ENCODE measurements at regions not wholly inside any gene's neighbourhood (a gene's known extent, or its start where the extent isn't known, plus 50 kb on each side); places are given as distances from the start of the nearest gene placed in this dataset.

- DNase-seq = no peak
- Histone ChIP-seq H3K36me3 (no peaks in the 10 kb centered on the region), H3K4me1 (peaks cover 0 to 13% (median 0%) of the 10 kb centered on the region in 4 donors), H3K9me3 (no peaks in the 10 kb centered on the region), H3K27me3 (no peaks in the 10 kb centered on the region), H3K4me3 (no peak overlapping the region), H3K27ac (no peak overlapping the region)
- intact Hi-C loops (cut with DNase I; ENCODE audit: low total_unique reads) = no loop called here
- WGBS, 5 donors = 86 to 100% (median 88%) methylated on average over 1 of the region's 1 CpG
- TF ChIP-seq POLR2AphosphoS5 (IDR thresholded peaks at IDR 0.05) (no peak), POLR2A (IDR thresholded peaks at IDR 0.05) (no peak), CTCF (IDR thresholded peaks at IDR 0.05) (no peak), EP300 (IDR thresholded peaks at IDR 0.05) (no peak)
Measured at GRCh38 chrX:13389501-13389900, 69.6 kb upstream of the ATXN3L start.

GRCh38 chrX:13387666-13388494 lies 68.0 kb upstream of the ATXN3L start:
- Histone ChIP-seq H3K9me3 (no peaks in the 10 kb centered on the region), H3K27me3 (no peaks in the 10 kb centered on the region), H3K4me3 (no peak overlapping the region), H3K4me1 (peaks cover 0 to 13% (median 0%) of the 10 kb centered on the region in 4 donors), H3K27ac (no peak overlapping the region), H3K36me3 (no peaks in the 10 kb centered on the region)
- WGBS, 5 donors = 68 to 91% (median 76%) methylated on average over 2 of the region's 2 CpGs
- intact Hi-C loops (cut with DNase I; ENCODE audit: low total_unique reads) = no loop called here
- DNase-seq = no peak
- no peak for TF ChIP-seq EP300 (IDR thresholded peaks at IDR 0.05)
- no peak for TF ChIP-seq POLR2AphosphoS5 (IDR thresholded peaks at IDR 0.05)
- TF ChIP-seq POLR2A (IDR thresholded peaks at IDR 0.05) = no peak
- no peak for TF ChIP-seq CTCF (IDR thresholded peaks at IDR 0.05)

- TF ChIP-seq POLR2A (IDR thresholded peaks at IDR 0.05) = no peak
- no peak for TF ChIP-seq CTCF (IDR thresholded peaks at IDR 0.05)
- no peak for TF ChIP-seq POLR2AphosphoS5 (IDR thresholded peaks at IDR 0.05)
- no peak for TF ChIP-seq EP300 (IDR thresholded peaks at IDR 0.05)
- DNase-seq = no peak
- peaks cover 0 to 13% (median 0%) of the 10 kb centered on the region in 4 donors for H3K4me1 ChIP-seq
- no peaks in the 10 kb centered on the region for H3K36me3 ChIP-seq
- intact Hi-C loops (cut with DNase I; ENCODE audit: low total_unique reads) = no loop called here
- no peaks in the 10 kb centered on the region for H3K9me3 ChIP-seq
- no peak overlapping the region for H3K27ac ChIP-seq
- H3K27me3 ChIP-seq = no peaks in the 10 kb centered on the region
- H3K4me3 ChIP-seq = no peak overlapping the region
Measured at GRCh38 chrX:13386636-13387035, 66.8 kb upstream of the ATXN3L start.

GRCh38 chrX:13386092-13386491 lies 66.2 kb upstream of the ATXN3L start:
- no peak for DNase-seq
- no peak overlapping the region for H3K4me3 ChIP-seq
- H3K36me3 ChIP-seq = no peaks in the 10 kb centered on the region
- no peaks in the 10 kb centered on the region for H3K9me3 ChIP-seq
- peaks cover 0 to 13% (median 0%) of the 10 kb centered on the region in 4 donors for H3K4me1 ChIP-seq
- WGBS, 5 donors = 78 to 94% (median 85%) methylated on average over 3 of the region's 3 CpGs
- TF ChIP-seq CTCF (IDR thresholded peaks at IDR 0.05) (no peak), EP300 (IDR thresholded peaks at IDR 0.05) (no peak), POLR2A (IDR thresholded peaks at IDR 0.05) (no peak), POLR2AphosphoS5 (IDR thresholded peaks at IDR 0.05) (no peak)
- no peaks in the 10 kb centered on the region for H3K27me3 ChIP-seq
- H3K27ac ChIP-seq = no peak overlapping the region
- intact Hi-C loops (cut with DNase I; ENCODE audit: low total_unique reads) = no loop called here

Measured in stomach (tissue), 8 donors.